ENCODE measurements at regions not wholly inside any gene's neighbourhood (a gene's known extent, or its start where the extent isn't known, plus 50 kb on each side); places are given as distances from the start of the nearest gene placed in this dataset.

GRCh38 chr12:92224685-92225331 lies 79.2 kb upstream of the BTG1 start:
- Histone ChIP-seq H3K4me1 (ENCODE audit: insufficient read depth, low read length) (peaks cover 13% of the 10 kb centered on the region), H2AFZ (ENCODE audit: low read length) (peak overlapping the region; percentile 64), H3K9ac (ENCODE audit: low read length) (no peak overlapping the region; the same call in 1 of the 2 replicates), H3K27me3 (ENCODE audit: low read length) (no peaks in the 10 kb centered on the region), H3K27ac (ENCODE audit: low read length) (peak overlapping the region; percentile 75), H3K4me2 (ENCODE audit: low read length) (peak overlapping the region; percentile 51), H3K9me3 (ENCODE audit: low read length) (no peaks in the 10 kb centered on the region), H3F3A (ENCODE audit: low read length, unreplicated experiment) (peaks cover 5% of the 10 kb centered on the region), H3K9me2 (replicated peaks; ENCODE audit: low read length) (no peaks in the 10 kb centered on the region), H4K20me1 (ENCODE audit: low read length) (no peaks in the 10 kb centered on the region), H3K36me3 (ENCODE audit: low read depth, low read length) (no peaks in the 10 kb centered on the region), H3K4me3 (ENCODE audit: low read length) (no peak overlapping the region; the same call in 1 of the 2 replicates), H3K79me2 (ENCODE audit: low read length) (no peaks in the 10 kb centered on the region)
- TF ChIP-seq EZH2phosphoT487 (IDR thresholded peaks at IDR 0.05; ENCODE audit: borderline replicate concordance, low read length) (no peak), EZH2 (IDR thresholded peaks at IDR 0.05; ENCODE audit: low read length, unreplicated experiment) (no peak), CTCF (conservative IDR thresholded peaks at IDR 0.05; ENCODE audit: low read depth, low read length) (no peak)
- ChIA-PET POLR2A (ENCODE audit: unreplicated experiment) (no interaction called here), CTCF (no interaction called here)
- intact Hi-C loops (cut with micrococcal nuclease) = no loop called here
- ATAC-seq (peak; percentile 86), DNase-seq (peak; percentile 83)
- BruUV-seq (replicated peaks) = no TSS peak

- Histone ChIP-seq H3K4me1 (ENCODE audit: insufficient read depth, low read length) (peaks cover 13% of the 10 kb centered on the region), H3K4me2 (ENCODE audit: low read length) (no peak overlapping the region), H3K27ac (ENCODE audit: low read length) (no peak overlapping the region), H3K27me3 (ENCODE audit: low read length) (no peaks in the 10 kb centered on the region), H3K9ac (ENCODE audit: low read length) (no peak overlapping the region), H3K79me2 (ENCODE audit: low read length) (no peaks in the 10 kb centered on the region), H4K20me1 (ENCODE audit: low read length) (no peaks in the 10 kb centered on the region), H3F3A (ENCODE audit: low read length, unreplicated experiment) (peaks cover 5% of the 10 kb centered on the region), H2AFZ (ENCODE audit: low read length) (no peak overlapping the region), H3K36me3 (ENCODE audit: low read depth, low read length) (no peaks in the 10 kb centered on the region), H3K4me3 (ENCODE audit: low read length) (no peak overlapping the region), H3K9me3 (ENCODE audit: low read length) (no peaks in the 10 kb centered on the region), H3K9me2 (replicated peaks; ENCODE audit: low read length) (no peaks in the 10 kb centered on the region)
- CTCF ChIA-PET = no interaction called here
- ATAC-seq = no peak
- TF ChIP-seq EZH2 (IDR thresholded peaks at IDR 0.05; ENCODE audit: low read length, unreplicated experiment) = no peak
- TF ChIP-seq CTCF (conservative IDR thresholded peaks at IDR 0.05; ENCODE audit: low read depth, low read length) = no peak
- TF ChIP-seq EZH2phosphoT487 (IDR thresholded peaks at IDR 0.05; ENCODE audit: borderline replicate concordance, low read length) = no peak
- intact Hi-C loops (cut with micrococcal nuclease) = no loop called here
- BruUV-seq (replicated peaks) = no TSS peak
- DNase-seq = no peak
- POLR2A ChIA-PET (ENCODE audit: unreplicated experiment) = interaction anchor here (0.6 kb wide), 1 partner anchor 15 kb away, joined by 4 read pairs; no protein-coding TSS in a partner anchor
Measured at GRCh38 chr12:92223481-92223880, 77.8 kb upstream of the BTG1 start.

DNA sequence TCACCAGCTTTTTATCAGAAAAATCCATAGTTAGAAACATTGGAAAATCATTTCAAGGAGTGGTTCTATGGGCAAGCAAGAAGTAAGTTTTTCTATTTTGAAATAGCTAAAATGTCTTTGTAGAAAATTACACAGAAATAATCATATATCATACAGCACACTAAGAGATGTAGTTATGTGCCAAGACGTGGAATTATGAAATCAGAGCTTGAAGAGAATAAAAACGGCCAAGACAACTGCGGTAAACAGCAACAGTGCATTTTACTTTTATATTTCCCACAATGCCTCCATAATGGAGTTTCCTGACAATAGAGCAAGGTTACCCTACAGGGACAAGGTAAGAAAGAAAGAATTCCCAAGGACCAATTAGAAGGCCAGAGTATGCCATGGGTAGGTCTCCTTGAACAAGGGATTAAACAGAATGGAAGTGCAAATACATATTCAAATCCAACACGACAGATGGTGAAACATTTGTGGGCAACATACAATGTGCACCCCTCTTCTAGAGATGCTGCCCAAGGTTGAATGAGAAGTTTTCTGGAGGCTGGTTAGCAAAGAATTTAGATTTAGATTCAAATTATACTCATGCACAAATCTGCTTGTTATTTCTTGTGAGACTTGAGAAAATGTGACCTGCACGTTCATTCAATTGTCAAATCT lies 76.1 kb upstream of the BTG1 start:
- no peaks in the 10 kb centered on the region for H3K27me3 ChIP-seq (ENCODE audit: low read length)
- intact Hi-C loops (cut with micrococcal nuclease) = no loop called here
- no peak overlapping the region for H3K27ac ChIP-seq (ENCODE audit: low read length)
- POLR2A ChIA-PET (ENCODE audit: unreplicated experiment) = no interaction called here
- H3K79me2 ChIP-seq (ENCODE audit: low read length) = no peaks in the 10 kb centered on the region
- no peaks in the 10 kb centered on the region for H3K9me2 ChIP-seq (replicated peaks; ENCODE audit: low read length)
- H3F3A ChIP-seq (ENCODE audit: low read length, unreplicated experiment) = peaks cover 5% of the 10 kb centered on the region
- no peaks in the 10 kb centered on the region for H3K9me3 ChIP-seq (ENCODE audit: low read length)
- no peaks in the 10 kb centered on the region for H3K36me3 ChIP-seq (ENCODE audit: low read depth, low read length)
- no peaks in the 10 kb centered on the region for H4K20me1 ChIP-seq (ENCODE audit: low read length)
- no peak overlapping the region for H2AFZ ChIP-seq (ENCODE audit: low read length)
- H3K4me3 ChIP-seq (ENCODE audit: low read length) = no peak overlapping the region
- H3K4me1 ChIP-seq (ENCODE audit: insufficient read depth, low read length) = peaks cover 13% of the 10 kb centered on the region
- BruUV-seq (replicated peaks) = no TSS peak
- H3K9ac ChIP-seq (ENCODE audit: low read length) = no peak overlapping the region
- no peak for TF ChIP-seq EZH2 (IDR thresholded peaks at IDR 0.05; ENCODE audit: low read length, unreplicated experiment)
- TF ChIP-seq CTCF (conservative IDR thresholded peaks at IDR 0.05; ENCODE audit: low read depth, low read length) = no peak
- TF ChIP-seq EZH2phosphoT487 (IDR thresholded peaks at IDR 0.05; ENCODE audit: borderline replicate concordance, low read length) = no peak
- CTCF ChIA-PET = no interaction called here
- ATAC-seq = no peak
- H3K4me2 ChIP-seq (ENCODE audit: low read length) = no peak overlapping the region
- DNase-seq = no peak
